Gastroesophageal sphincter (tissue), 2 donors: ENCODE measurements at regions not wholly inside any gene's neighbourhood (a gene's known extent, or its start where the extent isn't known, plus 50 kb on each side); places are given as distances from the start of the nearest gene placed in this dataset.
"Not testable (repeated sequence)": the region's sequence is repeated elsewhere in the genome, so short reads cannot be mapped to it uniquely, and the experiment has no call there.

Source experiments
- EP300 ChIP-seq: sonication (generic); formaldehyde crosslinking; IDR thresholded peaks from one replicate; pipeline ENCODE4 v1.6.1; 2017; ENCODE audit warnings: antibody characterized with exemption, mild to moderate bottlenecking
- POLR2A ChIP-seq, 2 donors: fragments of 450-650 bp; IDR thresholded peaks; one replicate each; pipeline ENCODE4 v1.6.1; 2017; ENCODE audit warnings: antibody characterized with exemption in 2 of 2, mild to moderate bottlenecking in 2 of 2, moderate library complexity in 1 of 2
- POLR2AphosphoS5 ChIP-seq: sonication (generic); formaldehyde crosslinking; IDR thresholded peaks from one replicate; pipeline ENCODE4 v1.6.1; 2017; ENCODE audit warnings: antibody characterized with exemption

GRCh38 chr5:128735656-128736055, 197.6 kb upstream of the FBN2 start:
- TF ChIP-seq POLR2AphosphoS5; POLR2A (IDR thresholded peaks at IDR 0.05); EP300: not testable (repeated sequence)
